SK-N-SH treated with all-trans-retinoic acid at 6 μM for 48 hours (cell line): ENCODE measurements at regions not wholly inside any gene's neighbourhood (a gene's known extent, or its start where the extent isn't known, plus 50 kb on each side); places are given as distances from the start of the nearest gene placed in this dataset.
"Not testable (repeated sequence)": the region's sequence is repeated elsewhere in the genome, so short reads cannot be mapped to it uniquely, and the experiment has no call there.

ENCODE experiments used
- ATAC-seq: fragments of 200-7000 bp; cut with Tn5 transposase; 3 replicates; pipeline ENCODE4 v1.9.1; 2020; ENCODE audit warnings: mild to moderate bottlenecking, moderate library complexity
- ARNTL ChIP-seq: fragments of 450-650 bp; formaldehyde crosslinking; IDR thresholded peaks from 2 replicates; pipeline ENCODE4 v1.5.0; 2020; ENCODE audit warnings: low read depth, mild to moderate bottlenecking, moderate library complexity, borderline replicate concordance
- BACH2 ChIP-seq: fragments of 250-450 bp; sonication (Bioruptor Pico); IDR thresholded peaks from 2 replicates; pipeline ENCODE4 v1.9.0; 2021; ENCODE audit warnings: mild to moderate bottlenecking, borderline replicate concordance
- CSDC2 ChIP-seq: fragments of 250-450 bp; sonication (Bioruptor Pico); IDR thresholded peaks from 2 replicates; pipeline ENCODE4 v1.5.0; 2020; ENCODE audit warnings: mild to moderate bottlenecking, moderate library complexity
- GLIS3 ChIP-seq: fragments of 250-450 bp; sonication (Bioruptor Pico); IDR thresholded peaks from 2 replicates; pipeline ENCODE4 v1.5.0; 2020; ENCODE audit warnings: mild to moderate bottlenecking, moderate library complexity
- ISL1 ChIP-seq: fragments of 250-450 bp; sonication (Bioruptor Pico); IDR thresholded peaks from 2 replicates; pipeline ENCODE4 v2.1.2; 2022; ENCODE audit warnings: mild to moderate bottlenecking, moderate library complexity
- OSR1 ChIP-seq: fragments of 250-450 bp; sonication (Bioruptor Pico); IDR thresholded peaks from 2 replicates; pipeline ENCODE4 v1.8.0; 2022; ENCODE audit warnings: moderate library complexity, mild to moderate bottlenecking, inconsistent platforms
- PPARA ChIP-seq: fragments of 250-450 bp; sonication (Bioruptor Pico); IDR thresholded peaks from 2 replicates; pipeline ENCODE4 v1.5.0; 2020; ENCODE audit warnings: mild to moderate bottlenecking, borderline replicate concordance
- RARB ChIP-seq: fragments of 250-450 bp; sonication (Bioruptor Pico); IDR thresholded peaks from 2 replicates; pipeline ENCODE4 v1.8.0; 2021; ENCODE audit warnings: mild to moderate bottlenecking, moderate library complexity
- SNAI2 ChIP-seq: fragments of 250-450 bp; sonication (Bioruptor Pico); IDR thresholded peaks from 2 replicates; pipeline ENCODE4 v1.5.0; 2020; ENCODE audit warnings: mild to moderate bottlenecking, moderate library complexity
- TCF4 ChIP-seq: fragments of 250-450 bp; sonication (Bioruptor Pico); IDR thresholded peaks from 2 replicates; pipeline ENCODE4 v1.8.0; 2021; ENCODE audit warnings: mild to moderate bottlenecking, moderate library complexity, borderline replicate concordance
- ZC3H10 ChIP-seq: fragments of 250-450 bp; sonication (Bioruptor Pico); IDR thresholded peaks from 2 replicates; pipeline ENCODE4 v1.5.1; 2021; ENCODE audit warnings: mild to moderate bottlenecking, moderate library complexity
- ZFP3 ChIP-seq: fragments of 250-450 bp; sonication (Bioruptor Pico); IDR thresholded peaks from 2 replicates; pipeline ENCODE4 v1.5.0; 2020; ENCODE audit warnings: mild to moderate bottlenecking, moderate library complexity
- ZFP30 ChIP-seq: fragments of 450-650 bp; formaldehyde crosslinking; IDR thresholded peaks from 2 replicates; pipeline ENCODE4 v1.5.0; 2022; ENCODE audit warnings: mild to moderate bottlenecking, moderate library complexity
- ZNF70 ChIP-seq: fragments of 450-650 bp; formaldehyde crosslinking; IDR thresholded peaks from 2 replicates; pipeline ENCODE4 v1.5.0; 2020; ENCODE audit warnings: mild to moderate bottlenecking, moderate library complexity
- ZNF8 ChIP-seq: fragments of 450-650 bp; formaldehyde crosslinking; IDR thresholded peaks from 2 replicates; pipeline ENCODE4 v1.5.0; 2020; ENCODE audit warnings: mild to moderate bottlenecking, moderate library complexity
- TF ChIP-seq, protein P1 (sequence below): fragments of 250-450 bp; sonication (Bioruptor Pico); IDR thresholded peaks from 2 replicates; pipeline ENCODE4 v1.5.0; 2020; ENCODE audit warnings: mild to moderate bottlenecking, moderate library complexity
- TF ChIP-seq, protein P2 (sequence below): fragments of 250-450 bp; sonication (Bioruptor Pico); IDR thresholded peaks from 2 replicates; pipeline ENCODE4 v1.5.1; 2020; ENCODE audit warnings: low read depth, mild to moderate bottlenecking, moderate library complexity
- TF ChIP-seq, protein P3 (sequence below): fragments of 250-450 bp; sonication (Bioruptor Pico); IDR thresholded peaks from 2 replicates; pipeline ENCODE4 v1.5.1; 2021; ENCODE audit warnings: mild to moderate bottlenecking, moderate library complexity
- TF ChIP-seq, protein P4 (sequence below): fragments of 250-450 bp; sonication (Bioruptor Pico); IDR thresholded peaks from 2 replicates; pipeline ENCODE4 v1.8.0; 2020; ENCODE audit warnings: mild to moderate bottlenecking, moderate library complexity, borderline replicate concordance

DNA sequence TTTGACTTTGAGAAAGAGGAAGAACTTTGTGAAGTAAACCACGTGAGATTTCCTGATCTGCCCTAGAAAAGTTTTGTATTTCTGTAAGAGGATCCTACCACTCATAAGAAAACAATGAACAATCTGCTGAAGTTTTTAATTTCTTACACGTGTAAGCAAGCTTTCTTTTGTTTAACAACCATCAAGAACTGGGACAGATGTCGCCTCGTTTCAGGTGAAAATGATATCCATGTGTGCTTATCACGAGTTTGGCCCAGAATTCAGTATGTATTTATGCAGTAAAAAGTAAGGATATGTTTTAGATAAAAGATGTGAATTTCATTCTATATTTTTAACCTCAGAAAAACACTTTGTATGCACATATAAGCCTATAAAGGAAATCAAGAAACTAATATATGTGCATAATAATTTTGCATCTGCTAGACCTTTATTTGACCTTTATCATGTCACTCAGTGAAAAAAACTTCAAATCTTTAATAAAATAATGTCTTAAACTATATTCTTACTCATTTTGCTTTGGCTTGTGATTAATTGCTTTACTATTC is 56.9 kb upstream of the DHRS4 start (continued):
- TF ChIP-seq, protein P1, sequence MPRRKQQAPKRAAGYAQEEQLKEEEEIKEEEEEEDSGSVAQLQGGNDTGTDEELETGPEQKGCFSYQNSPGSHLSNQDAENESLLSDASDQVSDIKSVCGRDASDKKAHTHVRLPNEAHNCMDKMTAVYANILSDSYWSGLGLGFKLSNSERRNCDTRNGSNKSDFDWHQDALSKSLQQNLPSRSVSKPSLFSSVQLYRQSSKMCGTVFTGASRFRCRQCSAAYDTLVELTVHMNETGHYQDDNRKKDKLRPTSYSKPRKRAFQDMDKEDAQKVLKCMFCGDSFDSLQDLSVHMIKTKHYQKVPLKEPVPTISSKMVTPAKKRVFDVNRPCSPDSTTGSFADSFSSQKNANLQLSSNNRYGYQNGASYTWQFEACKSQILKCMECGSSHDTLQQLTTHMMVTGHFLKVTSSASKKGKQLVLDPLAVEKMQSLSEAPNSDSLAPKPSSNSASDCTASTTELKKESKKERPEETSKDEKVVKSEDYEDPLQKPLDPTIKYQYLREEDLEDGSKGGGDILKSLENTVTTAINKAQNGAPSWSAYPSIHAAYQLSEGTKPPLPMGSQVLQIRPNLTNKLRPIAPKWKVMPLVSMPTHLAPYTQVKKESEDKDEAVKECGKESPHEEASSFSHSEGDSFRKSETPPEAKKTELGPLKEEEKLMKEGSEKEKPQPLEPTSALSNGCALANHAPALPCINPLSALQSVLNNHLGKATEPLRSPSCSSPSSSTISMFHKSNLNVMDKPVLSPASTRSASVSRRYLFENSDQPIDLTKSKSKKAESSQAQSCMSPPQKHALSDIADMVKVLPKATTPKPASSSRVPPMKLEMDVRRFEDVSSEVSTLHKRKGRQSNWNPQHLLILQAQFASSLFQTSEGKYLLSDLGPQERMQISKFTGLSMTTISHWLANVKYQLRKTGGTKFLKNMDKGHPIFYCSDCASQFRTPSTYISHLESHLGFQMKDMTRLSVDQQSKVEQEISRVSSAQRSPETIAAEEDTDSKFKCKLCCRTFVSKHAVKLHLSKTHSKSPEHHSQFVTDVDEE (CRISPR knock-in tag) = no peak
- no peak for TF ChIP-seq PPARA (CRISPR knock-in tag)
- TF ChIP-seq ARNTL = no peak
- no peak for TF ChIP-seq BACH2 (CRISPR knock-in tag)
- no peak for TF ChIP-seq SNAI2 (CRISPR knock-in tag)
- TF ChIP-seq CSDC2 (CRISPR knock-in tag) = no peak
- no peak for TF ChIP-seq TCF4 (CRISPR knock-in tag)
- no peak for TF ChIP-seq OSR1 (CRISPR knock-in tag)
- no peak for TF ChIP-seq GLIS3 (CRISPR knock-in tag)
- TF ChIP-seq ZC3H10 (CRISPR knock-in tag) = no peak
- TF ChIP-seq, all 23 proteins: peak for 0

DNA sequence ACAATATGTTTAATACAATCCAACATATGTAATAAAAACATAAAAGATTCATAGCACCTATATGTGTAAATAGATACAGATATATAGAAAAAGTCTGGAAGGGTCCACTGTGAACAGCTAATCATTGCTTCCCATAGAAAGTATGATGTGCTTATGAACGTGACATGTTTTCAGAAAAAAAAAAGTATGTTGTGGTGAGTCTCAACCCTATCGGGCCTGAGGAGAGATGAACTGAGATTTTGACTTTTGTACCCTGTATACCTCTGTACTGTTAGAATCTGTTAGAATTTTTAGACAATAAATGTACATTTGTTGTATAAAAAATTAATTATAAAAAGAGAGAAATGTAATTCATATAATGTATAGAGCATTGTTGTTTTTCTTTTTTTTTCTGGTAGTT is 56.3 kb upstream of the DHRS4 start:
- not testable (repeated sequence) for ATAC-seq

DNA sequence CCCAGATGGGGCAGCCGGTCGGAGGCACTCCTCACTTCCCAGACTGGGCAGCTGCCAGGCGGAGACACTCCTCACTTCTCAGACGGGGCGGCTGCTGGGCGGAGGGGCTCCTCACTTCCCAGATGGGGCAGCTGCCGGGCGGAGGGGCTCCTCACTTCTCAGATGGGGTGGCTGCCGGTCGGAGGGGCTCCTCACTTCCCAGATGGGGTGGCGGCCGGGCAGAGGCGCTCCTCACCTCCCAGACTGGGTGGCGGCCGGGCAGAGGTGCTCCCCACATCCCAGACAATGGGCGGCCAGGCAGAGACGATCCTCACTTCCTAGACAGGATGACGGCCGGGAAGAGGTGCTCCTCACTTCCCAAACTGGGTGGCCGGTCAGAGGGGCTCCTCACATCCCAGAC is 55.2 kb upstream of the DHRS4 start:
- ATAC-seq = not testable (repeated sequence)

DNA sequence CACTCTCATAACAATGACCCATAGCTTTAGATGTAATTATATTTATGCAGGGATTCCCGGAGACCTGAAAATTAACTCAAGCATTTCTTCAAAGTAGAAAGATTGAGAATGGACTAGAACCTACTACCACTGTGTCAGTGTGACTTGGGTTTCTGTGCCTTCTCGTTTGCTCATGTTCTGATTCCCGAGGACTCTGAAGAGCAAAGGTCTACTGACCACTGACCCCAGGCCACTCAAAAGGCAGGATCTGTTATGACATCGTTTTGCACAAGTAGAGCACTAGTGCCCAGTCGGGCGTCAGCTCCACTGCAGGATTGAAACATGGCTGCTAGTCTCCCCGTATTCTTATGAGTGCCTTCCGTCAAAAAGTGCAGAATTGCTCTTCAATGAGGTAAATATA is 53.8 kb upstream of the DHRS4 start:
- TF ChIP-seq RARB (CRISPR knock-in tag) = no peak
- no peak for TF ChIP-seq ISL1 (CRISPR knock-in tag)
- no peak for TF ChIP-seq ZFP3 (CRISPR knock-in tag)
- no peak for TF ChIP-seq SNAI2 (CRISPR knock-in tag)
- no peak for ATAC-seq

DNA sequence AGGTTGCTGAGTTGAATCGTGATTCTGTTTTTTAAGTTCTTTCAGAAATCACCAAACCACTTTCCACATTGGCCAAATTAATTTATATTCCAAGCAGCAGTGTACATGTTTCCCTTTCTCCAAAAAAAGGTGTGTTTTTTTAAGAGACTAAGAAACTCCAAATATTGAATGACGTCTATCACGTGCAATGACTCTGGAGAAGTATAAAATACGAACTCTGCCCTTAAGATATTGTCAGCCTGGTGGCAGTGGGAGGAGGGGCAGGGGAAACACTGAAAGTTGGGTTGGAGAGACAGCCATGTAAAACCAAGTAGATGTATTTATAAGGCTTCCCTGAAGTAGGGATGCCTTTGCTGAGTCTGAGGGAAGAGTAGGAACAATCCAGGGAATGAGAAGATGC is 50.1 kb upstream of the DHRS4 start:
- TF ChIP-seq ZNF8 (CRISPR knock-in tag) (no peak), ZFP30 (CRISPR knock-in tag) (no peak), ARNTL (no peak), TCF4 (CRISPR knock-in tag) (no peak), PPARA (CRISPR knock-in tag) (no peak), ZNF70 (no peak)
- TF ChIP-seq, protein P2, sequence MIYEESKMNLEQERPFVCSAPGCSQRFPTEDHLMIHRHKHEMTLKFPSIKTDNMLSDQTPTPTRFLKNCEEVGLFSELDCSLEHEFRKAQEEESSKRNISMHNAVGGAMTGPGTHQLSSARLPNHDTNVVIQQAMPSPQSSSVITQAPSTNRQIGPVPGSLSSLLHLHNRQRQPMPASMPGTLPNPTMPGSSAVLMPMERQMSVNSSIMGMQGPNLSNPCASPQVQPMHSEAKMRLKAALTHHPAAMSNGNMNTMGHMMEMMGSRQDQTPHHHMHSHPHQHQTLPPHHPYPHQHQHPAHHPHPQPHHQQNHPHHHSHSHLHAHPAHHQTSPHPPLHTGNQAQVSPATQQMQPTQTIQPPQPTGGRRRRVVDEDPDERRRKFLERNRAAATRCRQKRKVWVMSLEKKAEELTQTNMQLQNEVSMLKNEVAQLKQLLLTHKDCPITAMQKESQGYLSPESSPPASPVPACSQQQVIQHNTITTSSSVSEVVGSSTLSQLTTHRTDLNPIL (CRISPR knock-in tag) = no peak
- TF ChIP-seq, protein P1 (CRISPR knock-in tag) = no peak
- TF ChIP-seq, protein P3, sequence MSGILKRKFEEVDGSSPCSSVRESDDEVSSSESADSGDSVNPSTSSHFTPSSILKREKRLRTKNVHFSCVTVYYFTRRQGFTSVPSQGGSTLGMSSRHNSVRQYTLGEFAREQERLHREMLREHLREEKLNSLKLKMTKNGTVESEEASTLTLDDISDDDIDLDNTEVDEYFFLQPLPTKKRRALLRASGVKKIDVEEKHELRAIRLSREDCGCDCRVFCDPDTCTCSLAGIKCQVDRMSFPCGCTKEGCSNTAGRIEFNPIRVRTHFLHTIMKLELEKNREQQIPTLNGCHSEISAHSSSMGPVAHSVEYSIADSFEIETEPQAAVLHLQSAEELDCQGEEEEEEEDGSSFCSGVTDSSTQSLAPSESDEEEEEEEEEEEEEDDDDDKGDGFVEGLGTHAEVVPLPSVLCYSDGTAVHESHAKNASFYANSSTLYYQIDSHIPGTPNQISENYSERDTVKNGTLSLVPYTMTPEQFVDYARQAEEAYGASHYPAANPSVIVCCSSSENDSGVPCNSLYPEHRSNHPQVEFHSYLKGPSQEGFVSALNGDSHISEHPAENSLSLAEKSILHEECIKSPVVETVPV (CRISPR knock-in tag) = no peak
- TF ChIP-seq, protein P4, sequence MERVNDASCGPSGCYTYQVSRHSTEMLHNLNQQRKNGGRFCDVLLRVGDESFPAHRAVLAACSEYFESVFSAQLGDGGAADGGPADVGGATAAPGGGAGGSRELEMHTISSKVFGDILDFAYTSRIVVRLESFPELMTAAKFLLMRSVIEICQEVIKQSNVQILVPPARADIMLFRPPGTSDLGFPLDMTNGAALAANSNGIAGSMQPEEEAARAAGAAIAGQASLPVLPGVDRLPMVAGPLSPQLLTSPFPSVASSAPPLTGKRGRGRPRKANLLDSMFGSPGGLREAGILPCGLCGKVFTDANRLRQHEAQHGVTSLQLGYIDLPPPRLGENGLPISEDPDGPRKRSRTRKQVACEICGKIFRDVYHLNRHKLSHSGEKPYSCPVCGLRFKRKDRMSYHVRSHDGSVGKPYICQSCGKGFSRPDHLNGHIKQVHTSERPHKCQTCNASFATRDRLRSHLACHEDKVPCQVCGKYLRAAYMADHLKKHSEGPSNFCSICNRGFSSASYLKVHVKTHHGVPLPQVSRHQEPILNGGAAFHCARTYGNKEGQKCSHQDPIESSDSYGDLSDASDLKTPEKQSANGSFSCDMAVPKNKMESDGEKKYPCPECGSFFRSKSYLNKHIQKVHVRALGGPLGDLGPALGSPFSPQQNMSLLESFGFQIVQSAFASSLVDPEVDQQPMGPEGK = no peak
- ATAC-seq = no peak
